ENCODE measurements at regions not wholly inside any gene's neighbourhood (a gene's known extent, or its start where the extent isn't known, plus 50 kb on each side); places are given as distances from the start of the nearest gene placed in this dataset.

GRCh38 chr7:109206196-109206595 is 636.5 kb downstream of the DNAJB9 start:
- no peak overlapping the region for H2BK20ac ChIP-seq (ENCODE audit: low read depth, low read length)
- no peak overlapping the region for H2BK120ac ChIP-seq (ENCODE audit: low read depth, low read length)
- no peak overlapping the region for H3K23ac ChIP-seq (ENCODE audit: low read depth, low read length)
- no peak overlapping the region for H3K18ac ChIP-seq (ENCODE audit: low read depth, low read length)
- ChIA-PET POLR2A (ENCODE audit: unreplicated experiment) (no interaction called here), CTCF (interaction anchor here (0.6 kb wide), 1 partner anchor 921 kb away, joined by 3 read pairs; no protein-coding TSS in a partner anchor)
- no peak overlapping the region for H3K4me2 ChIP-seq (ENCODE audit: low read depth, low read length)
- intact Hi-C loops (cut with micrococcal nuclease) (no loop called here), dilution Hi-C loops (cut with HindIII; ENCODE audit: low sequenced_read_pairs, unreplicated experiment) (no loop called here), in situ Hi-C loops (cut with MboI; ENCODE audit: low sequenced_read_pairs) (no loop called here)
- no TSS peak for BruUV-seq (replicated peaks)
- peaks cover 5% of the 10 kb centered on the region for H3K9me3 ChIP-seq (ENCODE audit: control insufficient read depth, insufficient read depth, low read length)
- no peaks in the 10 kb centered on the region for H3K79me1 ChIP-seq (ENCODE audit: low read depth in 1 of 2, low read length in 2 of 2)
- H3K4me1 ChIP-seq (ENCODE audit: control insufficient read depth, insufficient read depth, low read length) = no peaks in the 10 kb centered on the region
- no peak overlapping the region for H2BK5ac ChIP-seq (ENCODE audit: low read depth, low read length, poor library complexity, severe bottlenecking)
- no peak overlapping the region for H2AFZ ChIP-seq (replicated peaks; ENCODE audit: low read length, poor library complexity)
- no peaks in the 10 kb centered on the region for H3K36me3 ChIP-seq (ENCODE audit: control insufficient read depth, insufficient read depth, low read length)
- H3K4me3 ChIP-seq (ENCODE audit: insufficient read depth, low read depth, low read length) = no peak overlapping the region
- no peak overlapping the region for H4K8ac ChIP-seq (ENCODE audit: low read depth in 2 of 2, low read length in 2 of 2)
- H4K91ac ChIP-seq (ENCODE audit: insufficient read depth, low read depth, low read length) = no peak overlapping the region
- no CpG with 5 or more reads among the region's 2 CpGs for WGBS, 2 experiments (ENCODE audit: extremely low coverage in 2 of 2, insufficient read length in 1 of 2)
- no peaks in the 10 kb centered on the region for H3K9me1 ChIP-seq (ENCODE audit: insufficient read depth, low read length)
- no peak for TF ChIP-seq SMC3 (IDR thresholded peaks at IDR 0.05; ENCODE audit: low read depth, low read length)
- no peak for TF ChIP-seq FOS (IDR thresholded peaks at IDR 0.05; ENCODE audit: low read depth, low read length)
- no peak for TF ChIP-seq RFX5 (IDR thresholded peaks at IDR 0.05; ENCODE audit: low read depth, low read length)
- no peak for TF ChIP-seq MAZ (IDR thresholded peaks at IDR 0.05; ENCODE audit: borderline replicate concordance, low read depth, low read length)
- TF ChIP-seq USF2 (IDR thresholded peaks at IDR 0.05; ENCODE audit: low read depth, low read length) = no peak
- TF ChIP-seq RAD21 (IDR thresholded peaks at IDR 0.05; ENCODE audit: low read length) = no peak
- no peak for TF ChIP-seq NFE2L2 (IDR thresholded peaks at IDR 0.05; ENCODE audit: low read depth, low read length)
- no peak for TF ChIP-seq BHLHE40 (IDR thresholded peaks at IDR 0.05; ENCODE audit: low read depth, low read length)
- TF ChIP-seq CEBPB (IDR thresholded peaks at IDR 0.05; ENCODE audit: low read depth, low read length) = no peak
- no peak for TF ChIP-seq RCOR1 (IDR thresholded peaks at IDR 0.05; ENCODE audit: insufficient replicate concordance, low read length)
- TF ChIP-seq CHD1 (IDR thresholded peaks at IDR 0.05; ENCODE audit: low read depth, low read length) = no peak
- no peak for TF ChIP-seq POLR2A (IDR thresholded peaks at IDR 0.05; ENCODE audit: low read depth, low read length)
- TF ChIP-seq, protein P1, sequence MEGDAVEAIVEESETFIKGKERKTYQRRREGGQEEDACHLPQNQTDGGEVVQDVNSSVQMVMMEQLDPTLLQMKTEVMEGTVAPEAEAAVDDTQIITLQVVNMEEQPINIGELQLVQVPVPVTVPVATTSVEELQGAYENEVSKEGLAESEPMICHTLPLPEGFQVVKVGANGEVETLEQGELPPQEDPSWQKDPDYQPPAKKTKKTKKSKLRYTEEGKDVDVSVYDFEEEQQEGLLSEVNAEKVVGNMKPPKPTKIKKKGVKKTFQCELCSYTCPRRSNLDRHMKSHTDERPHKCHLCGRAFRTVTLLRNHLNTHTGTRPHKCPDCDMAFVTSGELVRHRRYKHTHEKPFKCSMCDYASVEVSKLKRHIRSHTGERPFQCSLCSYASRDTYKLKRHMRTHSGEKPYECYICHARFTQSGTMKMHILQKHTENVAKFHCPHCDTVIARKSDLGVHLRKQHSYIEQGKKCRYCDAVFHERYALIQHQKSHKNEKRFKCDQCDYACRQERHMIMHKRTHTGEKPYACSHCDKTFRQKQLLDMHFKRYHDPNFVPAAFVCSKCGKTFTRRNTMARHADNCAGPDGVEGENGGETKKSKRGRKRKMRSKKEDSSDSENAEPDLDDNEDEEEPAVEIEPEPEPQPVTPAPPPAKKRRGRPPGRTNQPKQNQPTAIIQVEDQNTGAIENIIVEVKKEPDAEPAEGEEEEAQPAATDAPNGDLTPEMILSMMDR (conservative IDR thresholded peaks at IDR 0.05; ENCODE audit: low read depth, low read length) = no peak
- TF ChIP-seq, protein P2, sequence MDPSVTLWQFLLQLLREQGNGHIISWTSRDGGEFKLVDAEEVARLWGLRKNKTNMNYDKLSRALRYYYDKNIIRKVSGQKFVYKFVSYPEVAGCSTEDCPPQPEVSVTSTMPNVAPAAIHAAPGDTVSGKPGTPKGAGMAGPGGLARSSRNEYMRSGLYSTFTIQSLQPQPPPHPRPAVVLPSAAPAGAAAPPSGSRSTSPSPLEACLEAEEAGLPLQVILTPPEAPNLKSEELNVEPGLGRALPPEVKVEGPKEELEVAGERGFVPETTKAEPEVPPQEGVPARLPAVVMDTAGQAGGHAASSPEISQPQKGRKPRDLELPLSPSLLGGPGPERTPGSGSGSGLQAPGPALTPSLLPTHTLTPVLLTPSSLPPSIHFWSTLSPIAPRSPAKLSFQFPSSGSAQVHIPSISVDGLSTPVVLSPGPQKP (IDR thresholded peaks at IDR 0.05; ENCODE audit: borderline replicate concordance, low read depth, low read length) = no peak
- no peak for TF ChIP-seq MXI1 (IDR thresholded peaks at IDR 0.05; ENCODE audit: borderline replicate concordance, low read depth, low read length)
- no peak for TF ChIP-seq MAFK (IDR thresholded peaks at IDR 0.05; ENCODE audit: low read depth, low read length)
- H3K56ac ChIP-seq (ENCODE audit: extremely low read depth, insufficient read depth, low read length) = no peak overlapping the region
- no peak overlapping the region for H3K27ac ChIP-seq (ENCODE audit: insufficient read depth, low read length)
- H4K5ac ChIP-seq (ENCODE audit: low read depth, low read length) = no peak overlapping the region
- no peak for ATAC-seq (ENCODE audit: low read depth)
- no peaks in the 10 kb centered on the region for H4K20me1 ChIP-seq (ENCODE audit: insufficient read depth, low read length)
- H3K27me3 ChIP-seq (ENCODE audit: control insufficient read depth, insufficient read depth, low read length) = no peaks in the 10 kb centered on the region
- H2BK15ac ChIP-seq (ENCODE audit: low read depth, low read length) = no peak overlapping the region
- no peak overlapping the region for H3K14ac ChIP-seq (replicated peaks; ENCODE audit: low read depth, low read length)
- H3K9ac ChIP-seq (ENCODE audit: low read depth, low read length) = no peak overlapping the region
- DNase-seq = no peak
- no peak overlapping the region for H2AK5ac ChIP-seq (ENCODE audit: low read depth, low read length)
- H2AK9ac ChIP-seq (replicated peaks; ENCODE audit: low read depth, low read length, poor library complexity) = no peak overlapping the region
- H3K4ac ChIP-seq (ENCODE audit: low read depth, low read length) = no peak overlapping the region
